Activated CD4-positive, alpha-beta T cell treated with anti-CD3 and anti-CD28 coated beads, Interleukin-2, amount 50 U/mL, for 24 hours (primary cell): ENCODE measurements at regions not wholly inside any gene's neighbourhood (a gene's known extent, or its start where the extent isn't known, plus 50 kb on each side); places are given as distances from the start of the nearest gene placed in this dataset.
A peak's percentile ranks its signal among the peaks of the same experiment; 100 is the strongest.

ENCODE experiments used
- DNase-seq, 2 donors: peaks; one replicate each; pipeline ENCODE4 v3.0.0-alpha.2; 2020; ENCODE audit warnings: low read depth in 1 of 2, low spot score in 1 of 2

GRCh38 chrX:40189637-40190036, 91.9 kb upstream of the BCOR start:
- DNase-seq: no peak

- no peak for DNase-seq
Observed at GRCh38 chrX:40188573-40189417, 91.0 kb upstream of the BCOR start.

DNA sequence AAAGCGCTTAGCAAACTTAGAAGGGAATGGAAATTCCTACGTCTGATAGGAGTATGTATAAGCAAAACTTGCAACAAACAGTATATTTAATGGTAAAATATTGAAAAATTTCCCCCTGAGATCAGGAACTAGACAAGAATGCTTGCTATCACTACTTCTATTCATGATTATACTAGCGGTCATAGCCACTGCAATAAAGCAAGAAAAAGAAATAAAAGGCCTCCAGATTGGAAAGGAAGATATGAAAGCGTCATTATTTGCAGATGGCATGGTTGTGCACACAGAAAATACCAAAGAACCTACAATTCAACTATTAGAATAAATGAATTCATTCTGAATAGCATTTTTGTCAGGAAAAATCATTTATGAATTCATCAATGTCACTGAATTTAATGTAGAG, 87.2 kb upstream of the BCOR start:
- no peak for DNase-seq

GRCh38 chrX:40182615-40183014, 84.9 kb upstream of the BCOR start:
- no peak for DNase-seq

- no peak for DNase-seq
Observed at GRCh38 chrX:40182095-40182494, 84.3 kb upstream of the BCOR start.

DNA sequence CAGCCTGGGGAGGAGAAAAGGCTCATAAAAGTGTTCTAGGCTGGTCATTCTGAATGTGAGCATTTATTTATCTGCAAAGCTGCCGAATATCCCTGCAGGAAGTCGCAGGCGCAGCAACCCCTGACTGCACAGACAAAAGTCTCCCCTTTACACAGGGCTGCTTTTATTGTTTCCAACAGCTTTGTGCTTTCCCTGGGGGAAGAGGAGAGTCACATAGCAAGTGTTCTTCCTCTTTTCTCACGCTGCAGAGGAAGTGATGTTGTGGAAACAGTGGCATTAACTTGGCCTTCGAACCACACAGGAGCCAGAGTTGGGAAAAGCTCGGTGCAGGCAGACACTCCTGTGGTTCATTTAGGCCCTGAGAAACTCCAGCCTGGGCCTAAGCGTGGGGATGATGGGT, 81.5 kb upstream of the BCOR start:
- DNase-seq: no peak

GRCh38 chrX:40177942-40178715, 80.4 kb upstream of the BCOR start:
- no peak for DNase-seq

- DNase-seq: no peak
Observed at GRCh38 chrX:40177489-40177888, 79.7 kb upstream of the BCOR start.

GRCh38 chrX:40177117-40177430, 79.3 kb upstream of the BCOR start:
- DNase-seq: no peak

GRCh38 chrX:40176351-40177116, 78.8 kb upstream of the BCOR start:
- peak; percentile 59 to 66 for DNase-seq

GRCh38 chrX:40175511-40176350, 78.0 kb upstream of the BCOR start:
- peak; percentile 59 to 70 for DNase-seq

DNA sequence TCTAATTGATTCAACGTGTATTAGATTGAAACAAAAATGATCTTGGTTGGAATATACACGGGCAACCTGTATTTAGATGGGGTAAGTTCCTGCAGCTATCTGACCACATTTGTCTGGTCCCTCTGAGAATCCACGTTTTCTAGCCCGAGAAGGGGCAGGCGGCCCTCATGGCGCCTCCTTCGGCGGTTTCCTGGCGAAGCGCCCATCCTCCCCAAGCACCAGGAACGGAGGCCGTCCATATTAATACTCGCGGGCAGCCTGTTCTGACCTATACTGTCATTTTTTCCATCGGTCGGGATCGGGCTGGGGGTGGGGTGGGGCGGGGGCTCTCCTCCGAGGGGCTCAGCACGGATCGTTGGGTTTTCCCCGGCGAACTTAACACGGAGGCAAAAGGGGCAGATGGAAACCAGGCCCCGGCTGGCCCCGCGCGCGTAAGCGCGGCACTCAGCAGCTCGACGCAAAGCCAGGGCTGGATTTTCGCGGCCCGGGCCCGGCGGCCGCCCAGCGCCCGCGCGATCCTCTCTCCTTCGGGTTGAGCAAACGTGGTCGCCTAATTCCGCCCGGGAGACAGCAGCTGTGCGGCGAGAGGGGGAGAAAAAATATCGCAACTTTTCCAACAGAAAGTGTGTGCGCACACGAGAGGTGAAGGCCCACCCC, 77.2 kb upstream of the BCOR start:
- DNase-seq: peak in 1 of 2 donors; percentile 54

- peak; percentile 45 to 62 for DNase-seq
Observed at GRCh38 chrX:40174001-40174853, 76.5 kb upstream of the BCOR start.

GRCh38 chrX:40173143-40174000, 75.6 kb upstream of the BCOR start:
- DNase-seq: no peak

- no peak for DNase-seq
Observed at GRCh38 chrX:40172401-40173142, 74.8 kb upstream of the BCOR start.

DNA sequence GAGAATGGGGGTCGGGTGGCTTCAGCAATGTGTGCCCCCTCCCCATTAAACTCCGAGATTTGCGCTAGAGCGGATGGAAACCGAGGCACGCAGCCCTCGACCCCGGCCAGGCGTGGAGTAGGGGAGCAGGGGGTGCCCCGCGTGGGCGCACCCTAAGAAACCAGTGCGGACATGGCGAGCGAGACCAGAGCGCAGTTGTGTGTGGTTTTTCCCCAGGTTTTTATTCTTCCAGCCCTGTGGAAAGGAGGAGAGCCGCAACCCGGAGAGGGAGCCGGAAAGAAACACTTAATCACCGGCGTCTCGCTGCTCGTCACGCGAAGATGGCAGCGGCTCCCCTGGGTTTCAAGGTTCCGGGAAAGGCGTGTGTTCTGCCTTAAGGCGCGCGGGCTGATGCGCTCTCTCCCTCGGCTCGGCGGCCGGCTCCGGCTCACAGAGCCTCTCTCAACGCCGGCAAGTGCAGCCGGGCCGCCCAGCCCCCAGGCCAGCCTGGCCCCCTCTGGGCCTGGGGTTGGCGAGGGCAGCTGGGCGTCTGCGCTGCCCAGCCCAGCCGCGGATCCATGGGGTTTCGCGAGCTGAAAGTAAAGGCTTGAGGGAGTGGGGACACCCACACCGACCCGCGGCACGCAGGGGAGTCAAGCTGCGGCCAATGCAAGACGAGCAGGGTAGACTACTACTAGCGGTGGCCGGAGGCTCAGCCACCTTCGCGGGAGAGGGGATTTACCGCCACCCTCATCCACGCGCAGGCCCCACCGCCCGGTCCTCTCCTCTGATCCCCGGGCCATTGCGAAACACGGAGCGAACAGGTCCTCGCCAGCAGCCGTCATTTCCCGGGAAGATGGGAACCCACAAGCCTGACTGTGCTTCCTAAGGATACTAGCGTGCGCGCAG, 74.0 kb upstream of the BCOR start:
- DNase-seq: no peak
